ENCODE measurements at regions not wholly inside any gene's neighbourhood (a gene's known extent, or its start where the extent isn't known, plus 50 kb on each side); places are given as distances from the start of the nearest gene placed in this dataset.

DNA sequence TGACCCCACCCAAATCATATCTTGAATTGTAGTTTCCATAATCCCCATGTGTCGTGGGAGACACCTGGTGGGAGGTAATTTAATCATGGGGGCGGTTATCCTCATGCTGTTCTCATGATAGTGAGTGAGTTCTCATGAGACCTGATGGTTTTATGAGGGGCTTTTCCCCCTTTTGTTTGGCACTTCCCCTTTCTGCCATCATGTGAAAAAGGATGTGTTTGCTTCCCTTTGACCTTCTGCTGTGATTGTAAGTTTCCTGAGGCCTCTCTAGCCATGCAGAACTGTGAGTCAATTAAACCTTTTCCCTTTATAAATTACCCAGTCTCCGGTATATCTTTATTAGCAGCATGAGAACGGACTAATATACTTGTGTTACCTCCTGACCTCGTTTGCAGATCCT is 156.6 kb upstream of the MTNR1B start:
- no peak overlapping the region for H2BK15ac ChIP-seq (ENCODE audit: low read depth, low read length)
- no peaks in the 10 kb centered on the region for H3K9me3 ChIP-seq (ENCODE audit: control insufficient read depth, low read depth, low read length)
- H4K20me1 ChIP-seq (ENCODE audit: control insufficient read depth, insufficient read depth, insufficient read length) = no peaks in the 10 kb centered on the region
- H4K91ac ChIP-seq (ENCODE audit: insufficient read length, low read depth, low read length) = no peak overlapping the region
- no peak overlapping the region for H4K8ac ChIP-seq (replicated peaks; ENCODE audit: insufficient read length, low read depth, low read length)
- no peak overlapping the region for H3K27ac ChIP-seq (ENCODE audit: insufficient read length, low read depth, low read length)
- no peaks in the 10 kb centered on the region for H3K23me2 ChIP-seq (ENCODE audit: insufficient read length, low read depth, low read length, poor library complexity, severe bottlenecking)
- H2BK12ac ChIP-seq (ENCODE audit: insufficient read length, low read depth, low read length) = no peak overlapping the region
- TF ChIP-seq, protein P1, sequence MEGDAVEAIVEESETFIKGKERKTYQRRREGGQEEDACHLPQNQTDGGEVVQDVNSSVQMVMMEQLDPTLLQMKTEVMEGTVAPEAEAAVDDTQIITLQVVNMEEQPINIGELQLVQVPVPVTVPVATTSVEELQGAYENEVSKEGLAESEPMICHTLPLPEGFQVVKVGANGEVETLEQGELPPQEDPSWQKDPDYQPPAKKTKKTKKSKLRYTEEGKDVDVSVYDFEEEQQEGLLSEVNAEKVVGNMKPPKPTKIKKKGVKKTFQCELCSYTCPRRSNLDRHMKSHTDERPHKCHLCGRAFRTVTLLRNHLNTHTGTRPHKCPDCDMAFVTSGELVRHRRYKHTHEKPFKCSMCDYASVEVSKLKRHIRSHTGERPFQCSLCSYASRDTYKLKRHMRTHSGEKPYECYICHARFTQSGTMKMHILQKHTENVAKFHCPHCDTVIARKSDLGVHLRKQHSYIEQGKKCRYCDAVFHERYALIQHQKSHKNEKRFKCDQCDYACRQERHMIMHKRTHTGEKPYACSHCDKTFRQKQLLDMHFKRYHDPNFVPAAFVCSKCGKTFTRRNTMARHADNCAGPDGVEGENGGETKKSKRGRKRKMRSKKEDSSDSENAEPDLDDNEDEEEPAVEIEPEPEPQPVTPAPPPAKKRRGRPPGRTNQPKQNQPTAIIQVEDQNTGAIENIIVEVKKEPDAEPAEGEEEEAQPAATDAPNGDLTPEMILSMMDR (conservative IDR thresholded peaks at IDR 0.05) = no peak
- no peak overlapping the region for H3K14ac ChIP-seq (ENCODE audit: insufficient read depth, low read length)
- Mint-ChIP-seq H3K36me3 (ENCODE audit: insufficient read depth in 1 of 3, low read depth in 3 of 3) (peaks cover 0 to 10% (median 7%) of the 10 kb centered on the region in 3 experiments; a peak in 5 of 7 replicates), H3K9me3 (no peaks in the 10 kb centered on the region), H3K27me3 (ENCODE audit: low read depth) (no peaks in the 10 kb centered on the region), H3K27ac (no peak overlapping the region), H3K4me1 (peaks cover 12 to 14% of the 10 kb centered on the region in 2 experiments), H3K4me3 (no peak overlapping the region)
- no CpG with 5 or more reads among the region's 5 CpGs for WGBS (ENCODE audit: extremely low coverage, insufficient read length, low lambda C conversion rate)
- no peaks in the 10 kb centered on the region for H3K4me1 ChIP-seq (ENCODE audit: insufficient read depth, low read length)
- H2BK20ac ChIP-seq (ENCODE audit: low read depth, low read length, poor library complexity, severe bottlenecking) = no peak overlapping the region
- H3K79me2 ChIP-seq (ENCODE audit: insufficient read depth, low read length) = no peaks in the 10 kb centered on the region
- H2AK5ac ChIP-seq (ENCODE audit: insufficient read length, low read length) = no peak overlapping the region
- no peak overlapping the region for H4K5ac ChIP-seq (ENCODE audit: insufficient read length, low read depth, low read length)
- no peak overlapping the region for H3K4me2 ChIP-seq (ENCODE audit: insufficient read depth, insufficient read length, low read length)
- no peak overlapping the region for H3T11ph ChIP-seq (ENCODE audit: low read length)
- no peaks in the 10 kb centered on the region for H3K79me1 ChIP-seq (ENCODE audit: insufficient read depth, low read depth, low read length, poor library complexity, severe bottlenecking)
- H3K18ac ChIP-seq (ENCODE audit: insufficient read length, low read depth, low read length) = no peak overlapping the region
- H3K56ac ChIP-seq (ENCODE audit: insufficient read length, low read depth, low read length) = no peak overlapping the region
- no peak overlapping the region for H2BK5ac ChIP-seq (ENCODE audit: insufficient read length, low read length)
- H3K27me3 ChIP-seq (ENCODE audit: insufficient read depth, low read length) = no peaks in the 10 kb centered on the region
- no peak for DNase-seq
- H3K9ac ChIP-seq (ENCODE audit: extremely low read depth, insufficient read length, low read length) = no peak overlapping the region
- H2AFZ ChIP-seq (ENCODE audit: low read length) = no peak overlapping the region
- H3K4ac ChIP-seq (ENCODE audit: low read depth, low read length) = no peak overlapping the region
- no peak overlapping the region for H2BK120ac ChIP-seq (ENCODE audit: low read depth, low read length, poor library complexity, severe bottlenecking)
- no peak overlapping the region for H3K23ac ChIP-seq (ENCODE audit: insufficient read length, low read depth, low read length)
